ENCODE measurements at regions not wholly inside any gene's neighbourhood (a gene's known extent, or its start where the extent isn't known, plus 50 kb on each side); places are given as distances from the start of the nearest gene placed in this dataset.
A peak's percentile ranks its signal among the peaks of the same experiment; 100 is the strongest.
"Not testable (repeated sequence)": the region's sequence is repeated elsewhere in the genome, so short reads cannot be mapped to it uniquely, and the experiment has no call there.

DNA sequence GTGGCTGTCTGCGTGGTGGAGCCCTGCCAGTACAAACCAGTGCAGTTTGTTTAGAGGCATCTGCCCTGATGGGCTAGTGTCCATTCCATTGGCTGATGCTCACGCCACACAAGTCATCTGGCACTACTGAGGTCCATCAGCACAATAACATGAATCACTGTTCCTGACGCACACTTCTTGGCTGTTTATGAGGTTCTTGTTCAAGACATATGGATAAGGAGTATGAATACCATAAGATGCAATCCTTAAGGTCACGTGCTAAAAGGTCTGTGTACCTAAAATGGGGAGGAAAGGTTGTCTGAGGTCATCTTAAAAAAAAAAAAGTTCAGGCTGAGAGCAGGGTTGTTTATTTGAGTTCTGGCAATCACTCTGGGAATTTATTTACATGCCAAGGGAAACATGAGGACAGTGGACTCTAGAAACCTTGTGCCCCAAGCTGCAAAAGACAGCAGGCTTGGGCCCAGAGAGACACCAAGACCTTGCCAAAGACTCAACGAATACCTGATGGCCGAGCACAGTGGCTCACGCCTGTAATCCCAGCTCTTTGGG is 54.1 kb upstream of the SHLD1 start:
- no peak for DNase-seq (ENCODE audit: low read depth)

DNA sequence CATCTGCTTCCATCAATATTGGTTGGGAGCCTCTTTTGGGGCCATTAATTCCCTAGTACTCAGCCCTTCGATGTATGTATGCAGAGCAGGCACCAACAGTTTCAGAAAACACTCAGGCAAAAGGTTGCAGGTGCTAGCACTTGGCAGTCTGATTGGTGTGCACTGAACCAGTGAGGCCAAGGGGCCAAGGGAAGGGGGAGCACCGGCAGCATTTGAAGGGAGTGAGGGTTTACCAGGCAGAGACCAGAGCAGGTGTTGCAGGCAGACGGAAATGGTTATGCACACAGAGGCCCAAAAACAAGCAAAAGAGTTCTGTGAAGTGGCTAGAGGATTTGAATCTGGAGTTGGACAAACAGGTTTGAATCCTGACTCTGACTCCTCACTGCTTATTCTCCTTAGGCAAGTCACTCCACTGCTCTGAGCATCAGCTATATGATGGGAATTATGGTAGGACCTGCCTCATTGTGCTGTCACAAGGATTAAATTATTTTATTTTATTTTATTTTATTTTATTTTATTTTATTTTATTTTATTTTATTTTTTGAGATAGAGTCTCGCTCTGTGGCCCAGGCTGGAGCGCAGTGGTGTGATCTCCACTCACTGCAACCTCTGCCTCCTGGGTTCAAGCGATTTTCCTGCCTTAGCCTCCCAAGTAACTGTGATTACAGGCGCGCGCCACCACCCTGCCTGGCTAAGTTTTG is 58.1 kb upstream of the SHLD1 start:
- no peak for DNase-seq (ENCODE audit: low read depth)

DNA sequence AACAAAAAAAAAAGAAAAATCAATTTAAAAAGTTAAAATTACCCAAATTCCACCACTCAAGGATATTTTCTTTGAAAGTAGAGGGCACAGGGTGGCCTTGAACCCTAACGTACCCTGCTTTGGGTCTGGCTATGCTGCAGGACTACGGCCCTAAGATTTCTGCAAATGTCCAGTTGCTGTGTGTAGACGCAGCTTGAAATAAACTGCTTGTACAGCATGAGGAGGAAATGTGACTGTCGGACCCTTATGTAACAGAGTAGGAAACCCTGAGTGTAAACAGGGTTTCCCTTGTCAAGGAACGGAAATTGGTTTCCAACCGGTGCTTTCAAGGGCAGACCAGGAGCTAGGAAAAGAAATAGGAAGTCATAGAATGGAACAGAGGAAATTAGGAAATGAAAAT is 60.7 kb upstream of the SHLD1 start:
- DNase-seq (ENCODE audit: low read depth), result no peak

DNA sequence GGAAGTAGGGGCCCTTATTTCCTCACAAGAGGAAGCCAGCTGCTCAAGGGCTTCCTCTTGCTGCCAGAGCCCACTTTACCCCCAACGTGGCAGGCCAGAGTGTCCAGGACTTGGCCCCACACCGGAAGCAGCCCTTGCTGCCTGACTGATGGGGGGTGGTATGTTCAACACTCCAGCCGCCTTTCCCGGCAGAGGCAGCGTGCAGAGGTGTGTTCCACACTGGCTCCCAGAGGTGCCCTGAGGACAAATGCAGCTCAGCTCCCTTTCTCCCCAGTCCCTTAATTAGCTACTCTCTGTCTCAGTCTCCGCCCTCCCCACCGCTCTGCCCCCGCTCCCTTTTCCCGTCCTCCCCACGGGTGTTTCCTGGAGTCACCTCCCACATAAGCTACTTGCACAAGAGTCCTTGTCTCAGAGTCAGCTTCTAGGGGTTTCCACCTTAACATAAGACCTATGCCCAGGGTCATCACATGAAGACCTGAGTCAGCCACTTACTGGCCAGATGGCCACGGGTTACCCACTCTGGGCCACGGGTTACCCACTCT is 61.7 kb upstream of the SHLD1 start:
- no peak for DNase-seq (ENCODE audit: low read depth)

DNA sequence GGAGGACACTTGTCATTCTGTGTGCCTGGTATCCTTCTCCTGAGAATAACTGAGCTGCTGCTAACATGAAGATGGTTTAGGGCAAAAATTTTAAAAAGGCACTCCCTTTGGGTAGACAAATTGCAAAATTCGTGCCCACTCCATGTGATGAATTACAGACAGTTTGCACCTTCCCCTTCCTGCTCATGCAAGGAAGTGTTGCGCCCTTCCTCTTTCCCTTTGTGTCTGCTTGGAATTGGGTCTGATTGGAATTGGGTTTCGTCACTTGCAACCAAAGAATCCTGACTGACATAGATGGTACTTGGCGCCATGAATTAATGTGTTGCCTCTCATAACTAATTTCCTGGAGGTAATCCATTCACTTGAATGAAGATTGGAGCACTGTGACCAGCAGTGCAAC is 62.3 kb upstream of the SHLD1 start:
- DNase-seq (ENCODE audit: low read depth), result no peak

DNA sequence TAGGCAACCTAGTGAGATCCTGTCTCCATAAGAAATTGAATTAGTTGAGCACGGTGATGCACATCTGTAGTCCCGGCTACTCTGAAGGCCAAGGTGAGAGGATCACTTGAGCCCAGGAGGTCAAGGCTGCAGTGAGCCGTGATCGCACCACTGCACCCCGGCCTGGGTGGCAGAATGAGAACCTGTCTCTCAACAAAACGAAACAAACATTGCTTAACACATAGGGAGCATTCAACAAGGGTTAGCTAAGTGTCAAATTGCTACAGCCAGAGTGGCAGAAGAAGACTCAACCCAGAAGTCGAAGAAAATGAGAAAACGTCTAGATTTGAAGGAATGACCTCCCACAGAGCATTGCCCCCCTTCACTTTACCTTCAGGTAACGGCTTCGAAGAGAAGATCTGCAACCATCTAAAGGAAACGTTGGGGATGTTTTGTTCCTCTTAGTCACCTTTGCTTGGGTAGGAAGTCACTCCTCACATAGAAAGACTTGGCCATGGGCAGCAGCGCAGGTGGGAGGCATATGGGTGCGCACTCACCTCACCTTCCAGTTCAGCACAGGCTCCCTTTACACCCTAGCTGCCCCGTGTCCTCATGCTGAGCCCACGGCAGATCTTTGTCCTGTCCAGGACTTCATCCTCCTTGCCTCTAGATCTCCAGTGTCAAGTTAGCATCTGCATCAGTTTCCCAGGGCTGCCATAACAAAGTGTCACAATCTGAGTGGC is 63.7 kb upstream of the SHLD1 start:
- DNase-seq (ENCODE audit: low read depth), result no peak

DNA sequence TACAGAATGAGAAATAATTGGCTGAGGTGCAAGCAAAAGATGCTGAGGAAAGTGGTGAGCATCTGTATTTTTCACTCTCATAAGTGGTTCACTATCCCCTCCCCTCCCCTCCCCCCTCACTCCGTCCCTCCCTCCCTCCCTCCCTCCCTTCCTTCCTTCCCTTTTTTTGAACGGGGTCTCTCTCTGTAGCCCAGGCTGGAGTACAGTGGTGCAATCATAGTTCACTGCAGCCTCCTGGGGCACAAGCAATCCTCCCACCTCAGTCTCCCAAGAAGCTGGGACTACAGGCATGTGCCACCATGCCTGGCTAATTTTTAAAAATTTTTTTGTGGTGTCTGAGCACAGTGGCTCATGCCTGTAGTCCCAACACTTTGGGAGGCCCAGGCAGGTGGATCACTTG is 67.6 kb upstream of the SHLD1 start:
- DNase-seq (ENCODE audit: low read depth), result not testable (repeated sequence)

DNA sequence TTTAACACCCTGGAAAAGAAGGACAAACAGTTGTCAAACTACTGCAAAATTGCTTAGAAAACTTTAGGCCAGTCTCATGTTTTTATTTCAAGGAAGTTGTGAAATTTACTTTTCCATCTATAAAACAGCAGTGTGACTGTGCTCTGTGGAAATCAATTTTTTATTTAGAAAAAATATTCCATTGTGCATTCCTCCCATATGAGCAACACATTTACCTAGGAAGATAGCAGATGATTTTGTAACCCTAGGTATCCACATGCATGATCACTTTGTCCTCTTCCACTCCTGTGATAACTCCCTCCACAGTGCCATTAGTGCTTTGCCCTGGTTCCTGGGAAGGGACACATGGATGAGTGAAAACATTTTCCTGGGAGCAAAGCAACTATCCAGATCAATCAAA is 69.4 kb upstream of the GPCPD1 start:
- no peak for DNase-seq (ENCODE audit: low read depth)

DNA sequence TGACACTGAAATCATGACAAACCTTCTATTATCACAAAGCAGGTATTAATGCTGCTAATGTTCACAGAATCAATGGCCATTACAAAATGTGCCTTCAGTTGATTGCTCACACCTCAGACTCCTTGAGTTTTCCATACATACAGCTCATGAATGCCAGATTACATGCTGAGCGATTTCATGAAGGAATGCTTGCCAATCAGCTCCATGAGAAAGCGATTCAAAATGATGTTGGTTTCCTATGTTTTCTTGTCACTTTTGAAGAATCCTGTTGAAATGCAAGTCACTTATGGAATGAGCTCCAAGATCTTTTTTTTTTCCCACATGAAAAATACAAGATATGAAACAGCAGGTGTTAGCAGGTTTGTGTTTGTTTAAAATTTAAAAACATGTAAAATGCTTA is 68.0 kb upstream of the GPCPD1 start:
- no peak for DNase-seq (ENCODE audit: low read depth)

DNA sequence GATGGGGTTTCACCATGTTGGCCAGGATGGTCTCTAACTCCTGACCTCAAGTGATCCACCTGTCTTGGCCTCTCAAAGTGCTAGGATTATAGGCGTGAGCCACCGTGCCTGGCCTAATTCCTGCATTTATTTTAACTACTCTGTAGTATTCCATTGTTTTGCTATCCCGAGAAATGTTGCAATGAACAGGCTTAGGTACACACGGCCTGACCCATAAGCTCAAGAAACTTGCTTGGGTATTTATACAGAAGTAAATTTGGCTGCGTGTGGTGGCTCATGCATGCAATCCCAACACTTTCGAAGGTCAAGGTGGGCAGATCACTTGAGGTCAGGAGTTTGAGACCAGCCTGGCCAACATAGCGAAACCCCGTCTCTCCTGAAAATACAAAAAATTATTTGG is 67.1 kb upstream of the GPCPD1 start:
- not testable (repeated sequence) for DNase-seq (ENCODE audit: low read depth)

DNA sequence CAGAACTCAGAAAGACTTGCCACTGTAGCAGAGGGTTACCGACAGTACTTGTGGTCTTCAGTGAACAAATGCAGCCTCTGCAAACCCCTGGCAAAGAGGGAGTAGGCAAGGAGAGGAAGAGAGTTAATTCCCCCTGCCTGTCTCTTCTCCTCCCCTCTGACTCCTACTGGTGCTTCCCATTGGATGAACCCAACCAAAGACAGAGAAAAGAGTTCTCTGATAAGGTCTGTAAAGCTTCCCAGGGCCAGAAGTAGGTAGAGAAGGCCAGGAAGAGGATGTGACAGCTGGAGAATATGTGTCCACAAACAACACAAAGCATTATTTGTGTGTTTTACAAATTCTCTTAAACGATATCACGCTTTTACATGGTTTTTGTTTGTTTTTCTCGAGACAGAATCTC is 66.6 kb upstream of the GPCPD1 start:
- DNase-seq (ENCODE audit: low read depth), result no peak

DNA sequence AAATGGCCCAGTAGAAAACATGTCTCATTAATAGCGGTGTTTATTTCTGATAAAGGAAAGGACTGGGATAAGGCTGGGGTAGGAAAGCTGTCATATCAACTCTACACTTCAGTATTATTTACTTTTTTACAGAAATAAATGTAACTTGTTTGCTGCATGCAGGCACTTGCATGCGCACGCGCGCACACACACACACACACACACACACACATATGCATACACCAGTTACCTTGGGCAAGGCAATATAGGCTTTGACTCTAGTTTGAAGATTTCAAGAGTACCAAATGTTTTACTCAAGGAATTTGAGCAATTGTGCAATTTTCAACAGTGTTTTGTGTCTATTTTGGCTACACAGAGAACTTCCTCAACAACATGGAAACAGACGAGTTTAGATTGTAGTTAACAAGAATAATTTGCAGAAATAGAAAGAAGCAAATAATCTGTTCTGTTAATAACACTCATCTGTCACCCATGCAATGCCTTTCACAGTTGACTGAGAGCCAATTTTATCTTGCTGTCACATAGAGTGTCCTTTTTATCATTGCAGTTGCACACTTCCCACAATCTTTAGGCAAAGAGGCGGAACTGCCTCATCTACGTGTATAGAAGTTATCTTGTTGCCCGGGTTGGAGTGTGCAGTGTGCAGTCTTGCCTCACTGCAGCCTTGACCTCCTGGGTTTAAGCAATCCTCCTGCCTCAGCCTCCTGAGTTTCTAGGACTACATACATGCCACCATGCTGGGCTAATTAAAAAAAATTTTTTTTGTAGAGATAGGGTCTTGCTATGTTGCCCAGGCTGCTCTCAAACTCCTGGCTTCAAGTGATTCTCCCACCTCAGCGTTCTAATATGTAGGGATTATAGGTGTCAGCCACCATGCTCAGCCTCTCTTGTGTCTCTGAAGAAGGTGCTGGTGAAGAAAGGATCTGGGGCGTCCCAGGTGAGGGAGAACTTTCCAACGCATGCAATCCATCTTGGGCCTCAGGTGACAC is 64.6 kb upstream of the GPCPD1 start:
- DNase-seq (ENCODE audit: low read depth), result no peak

DNA sequence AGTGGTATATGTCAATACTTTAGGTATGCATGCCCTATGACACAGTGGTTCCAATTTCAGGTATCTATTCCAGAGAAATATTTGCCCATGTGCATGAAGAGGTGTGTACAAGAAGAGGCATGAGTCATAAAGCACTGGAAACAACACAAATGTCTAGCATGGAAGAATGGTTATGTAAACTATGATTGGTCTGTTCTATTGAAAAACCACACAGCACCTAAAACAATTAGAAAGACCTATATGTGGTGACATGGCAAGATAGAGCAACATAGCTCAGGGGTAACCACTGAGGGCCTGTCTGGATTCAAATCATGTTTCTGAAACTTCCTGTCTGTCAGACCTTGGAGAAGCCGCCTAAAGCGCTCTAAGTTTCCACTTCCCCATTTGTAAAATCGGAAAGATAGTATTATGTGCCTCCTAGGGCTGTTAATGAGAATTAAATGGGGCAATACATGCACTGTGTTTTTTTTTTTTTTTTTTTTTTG is 63.4 kb upstream of the GPCPD1 start:
- peak; percentile 24 for DNase-seq (ENCODE audit: low read depth)

DNA sequence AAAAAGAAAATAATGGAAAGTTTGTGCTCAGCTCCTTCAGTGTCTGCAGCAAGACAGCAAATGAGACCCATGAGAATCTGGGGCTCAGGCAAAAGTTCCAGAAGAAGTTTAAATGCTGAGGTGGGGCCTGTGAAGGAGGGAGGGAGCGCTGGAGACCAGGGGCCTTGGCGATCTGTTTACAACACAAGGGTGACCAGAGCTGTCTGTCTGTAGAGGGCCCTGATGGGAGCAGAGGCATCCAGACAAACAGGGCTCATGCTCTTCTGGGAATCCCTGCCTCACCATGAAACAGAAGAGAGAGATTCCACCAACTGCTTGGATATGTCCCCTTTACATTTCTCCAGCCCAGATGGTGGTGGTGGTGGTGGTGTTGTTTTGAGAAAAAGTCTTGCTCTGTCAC is 60.1 kb upstream of the GPCPD1 start:
- no peak for DNase-seq (ENCODE audit: low read depth)

DNA sequence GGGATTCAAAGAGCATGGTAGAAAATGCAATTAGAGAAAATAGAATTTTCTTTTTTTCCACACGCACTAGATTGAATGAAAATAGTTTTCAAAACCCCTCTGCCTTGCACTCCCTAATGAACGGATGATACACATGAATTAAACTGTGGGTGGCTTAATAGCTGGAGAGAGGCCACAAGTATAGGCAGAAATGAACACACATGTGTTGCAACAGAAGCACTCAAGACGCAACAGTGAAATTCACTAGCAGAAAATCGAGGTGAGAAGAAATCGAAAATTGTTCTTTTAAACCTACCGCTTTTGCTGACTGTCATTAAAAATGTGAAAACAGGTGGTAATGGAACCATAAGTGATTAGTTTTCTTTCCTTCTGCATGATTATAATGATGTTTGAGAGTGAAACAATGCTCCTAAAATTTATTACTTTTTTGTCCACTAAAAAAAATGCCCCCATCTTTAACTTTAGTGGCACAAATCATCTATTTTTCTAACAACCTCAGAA is 59.3 kb upstream of the GPCPD1 start:
- DNase-seq (ENCODE audit: low read depth), result no peak

DNA sequence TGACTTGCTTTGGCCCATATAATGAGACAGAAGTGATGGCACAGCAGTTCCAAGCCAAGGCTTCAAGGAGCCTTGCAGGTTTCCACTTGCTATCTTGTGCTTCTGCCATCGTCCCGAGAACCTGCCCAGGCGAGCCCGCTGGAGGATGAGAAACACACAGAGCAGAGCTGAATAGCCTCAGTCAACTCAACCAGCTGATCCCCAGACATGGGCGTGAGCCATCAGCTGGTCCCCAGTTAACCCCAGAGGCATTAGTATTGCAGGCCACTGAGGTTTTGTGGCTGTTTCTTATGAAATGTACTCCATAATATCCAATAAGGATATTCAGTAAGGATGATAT is 57.7 kb upstream of the GPCPD1 start:
- DNase-seq (ENCODE audit: low read depth), result no peak

DNA sequence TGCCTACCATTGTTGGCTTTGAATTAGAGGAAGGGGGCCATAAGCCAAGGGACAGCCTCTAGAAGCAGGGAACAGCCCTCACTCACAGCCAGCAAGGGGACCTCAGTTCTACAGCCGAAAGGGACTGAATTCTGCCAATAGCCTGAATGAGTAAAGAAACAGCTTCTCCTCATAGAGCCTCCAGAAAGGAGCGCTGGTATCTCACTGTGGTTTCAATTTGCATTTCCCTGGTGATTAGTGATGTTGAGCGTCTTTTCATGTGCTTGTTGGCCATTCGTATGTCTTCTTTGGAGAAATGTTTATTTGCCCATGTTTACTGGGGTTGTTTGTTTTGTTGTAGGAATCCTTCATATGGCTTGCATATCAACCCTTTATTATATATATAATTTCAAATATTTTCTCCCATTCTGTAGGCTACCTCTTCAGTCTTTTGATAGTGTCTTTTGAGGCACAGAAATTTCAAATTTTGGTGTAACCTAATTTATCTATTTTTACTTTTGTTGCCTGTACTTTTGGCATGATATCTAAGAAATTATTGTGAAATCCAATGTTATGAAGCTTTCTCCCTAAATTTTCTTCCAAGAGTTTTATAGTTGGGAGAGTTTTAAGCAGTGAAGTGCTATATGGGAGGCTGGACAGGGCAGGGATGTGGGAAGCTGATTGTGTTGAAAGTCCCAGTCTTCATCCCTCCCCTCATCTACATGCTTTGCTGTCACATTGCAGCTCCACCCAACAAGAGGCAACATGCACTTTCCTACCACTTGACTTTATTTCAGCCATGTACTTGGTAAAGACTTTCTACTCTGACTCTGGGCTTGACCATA is 57.1 kb upstream of the GPCPD1 start:
- DNase-seq (ENCODE audit: low read depth), result no peak

DNA sequence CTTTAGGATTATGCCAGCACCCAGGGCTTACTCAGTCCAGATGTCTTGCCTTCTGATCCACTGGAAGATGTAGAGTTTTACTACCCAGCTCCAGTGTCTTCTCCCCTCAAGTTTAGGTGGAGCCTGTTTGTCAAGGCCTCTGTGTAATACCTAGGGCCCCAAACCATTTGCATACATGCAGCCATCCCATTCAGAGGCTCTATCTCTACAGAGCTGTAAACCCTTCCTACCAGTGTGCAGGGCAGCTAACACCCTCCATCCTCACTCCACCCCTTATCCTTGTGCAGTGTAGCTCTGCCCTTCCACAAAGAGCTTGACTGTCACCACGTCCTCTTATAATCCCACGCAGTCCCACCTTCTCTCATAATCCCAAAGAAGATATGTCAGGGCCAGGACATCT is 54.6 kb upstream of the GPCPD1 start:
- DNase-seq (ENCODE audit: low read depth), result no peak

DNA sequence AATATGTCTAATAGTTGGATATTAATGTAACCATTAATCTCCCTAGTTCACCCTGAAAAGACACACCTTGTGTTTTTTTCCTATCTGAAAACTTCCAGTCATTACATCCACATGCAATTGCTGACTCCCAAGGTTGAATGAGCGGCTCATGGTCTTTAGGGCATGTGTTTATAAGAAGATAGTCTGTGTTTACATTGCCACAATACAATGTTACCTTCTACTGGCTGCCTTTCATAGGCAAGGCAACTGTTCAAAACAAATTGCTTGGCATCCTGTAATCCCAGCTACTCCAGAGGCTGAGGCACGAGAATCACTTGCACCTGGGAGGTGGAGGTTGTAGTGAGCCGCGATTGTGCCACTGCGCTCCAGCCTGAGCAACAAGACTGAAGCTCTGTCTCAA is 52.6 kb upstream of the GPCPD1 start:
- no peak for DNase-seq (ENCODE audit: low read depth)

DNA sequence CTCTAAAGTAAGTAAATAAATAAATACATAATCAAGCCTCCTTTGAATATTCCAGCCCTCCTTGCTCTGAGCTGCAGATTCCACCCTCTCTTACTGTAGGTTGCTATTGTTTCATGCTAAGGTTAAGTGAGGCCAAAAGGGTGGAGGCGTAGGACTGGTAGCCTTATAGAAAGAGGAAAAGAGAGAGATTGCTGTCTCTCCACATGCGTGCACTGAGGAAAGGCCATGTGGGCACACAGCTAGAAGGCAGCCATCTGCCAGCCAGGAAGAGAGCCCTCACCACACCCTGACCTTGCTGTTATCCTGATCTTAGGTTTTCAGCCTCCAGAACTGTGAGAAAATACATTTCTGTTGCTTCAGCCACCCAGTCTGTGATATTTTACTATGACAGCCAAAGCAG is 52.0 kb upstream of the GPCPD1 start:
- no peak for DNase-seq (ENCODE audit: low read depth)

DNA sequence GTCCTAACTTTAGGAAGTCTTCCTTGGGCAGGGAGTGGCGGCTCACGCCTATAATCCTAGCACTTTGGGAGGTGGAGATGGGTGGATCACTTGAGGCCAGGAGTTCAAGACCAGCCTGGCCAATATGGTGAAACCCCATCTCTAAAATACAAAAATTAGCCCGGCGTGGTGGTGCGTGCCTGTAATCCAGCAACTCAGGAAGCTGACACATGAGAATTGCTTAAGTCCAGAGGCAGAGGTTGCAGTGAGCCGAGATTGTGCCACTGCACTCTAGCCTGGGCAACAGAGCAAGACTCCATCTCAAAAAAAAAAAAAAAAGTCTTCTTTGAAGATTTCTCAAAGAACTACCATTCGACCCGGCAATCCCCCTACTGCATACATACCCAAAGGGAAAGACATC is 50.0 kb upstream of the GPCPD1 start:
- DNase-seq (ENCODE audit: low read depth), result not testable (repeated sequence)
